Endothelial cell of umbilical vein (primary cell): ENCODE measurements at regions not wholly inside any gene's neighbourhood (a gene's known extent, or its start where the extent isn't known, plus 50 kb on each side); places are given as distances from the start of the nearest gene placed in this dataset.

ENCODE experiments used
- BruUV-seq: library from RNA; stranded (reverse); fragments of 400-500 nt; replicated peaks from 2 replicates; lab custom pipeline; 2021; lab: Mats Ljungman, UMichigan
- CTCF ChIA-PET: fragments of 300-600, 350-600 bp; sonication (Branson Sonifier 250); formaldehyde crosslinking; loops from one replicate; lab custom pipeline; 2021; ENCODE audit warnings: antibody characterized with exemption, inconsistent platforms; lab: Charles Lee
- POLR2A ChIA-PET: fragments of 300-600, 350-600 bp; sonication (Branson Sonifier 250); formaldehyde crosslinking; loops from one replicate; lab custom pipeline; 2021; ENCODE audit warnings: antibody characterized with exemption, inconsistent platforms; lab: Charles Lee
- DNase-seq: peaks from one replicate; pipeline ENCODE4 v3.0.0-alpha.2; 2011; ENCODE audit warnings: low read depth, low spot score
- FAIRE-seq: peaks from 2 replicates; lab custom pipeline; 2011; peaks lifted over from hg19 to GRCh38; lab: Jason Lieb, UNC
- H2AFZ ChIP-seq: 2 replicates; pipeline ENCODE4 v1.6.0; 2012; ENCODE audit warnings: low read depth, low read length, control low read depth, inconsistent platforms
- H3K27ac ChIP-seq: 2 replicates; pipeline ENCODE4 v1.5.1; 2011; ENCODE audit warnings: low read depth, mild to moderate bottlenecking, control low read depth, low read length, moderate library complexity; ENCODE audit not compliant: insufficient read depth
- H3K27me3 ChIP-seq, 2 experiments: 2 replicates each; pipeline versions ENCODE4 v1.6.0 to v1.6.1; 2011; ENCODE audit warnings: low read length in 2 of 2, mixed read lengths in 1 of 2; ENCODE audit not compliant: control insufficient read depth in 2 of 2, insufficient read depth in 2 of 2
- H3K36me3 ChIP-seq, 2 experiments: 2 replicates in 1 of 2; 3 replicates in 1 of 2; pipeline ENCODE4 v1.5.1; 2011; ENCODE audit warnings: low read length in 2 of 2, mild to moderate bottlenecking in 1 of 2, moderate library complexity in 1 of 2; ENCODE audit not compliant: control insufficient read depth in 2 of 2, insufficient read depth in 2 of 2; ENCODE audit errors: extremely low read depth in 1 of 2
- H3K4me1 ChIP-seq: 3 replicates; pipeline ENCODE4 v1.5.1; 2011; ENCODE audit warnings: mild to moderate bottlenecking, low read length; ENCODE audit not compliant: control insufficient read depth, insufficient read depth; ENCODE audit errors: extremely low read depth
- H3K4me2 ChIP-seq: 2 replicates; pipeline ENCODE4 v1.6.1; 2011; ENCODE audit warnings: low read length, control low read depth, mixed read lengths; ENCODE audit not compliant: insufficient read depth
- H3K4me3 ChIP-seq, 3 experiments: fragments of 200-600 bp in 1 of 3; sonication (generic), shearing (Covaris generic) in 1 of 3; replicated peaks in 1 of 3; 2 replicates each; pipeline ENCODE4 v1.5.1; 2011 to 2016; ENCODE audit warnings: control low read depth in 3 of 3, low read length in 3 of 3, mild to moderate bottlenecking in 2 of 3, inconsistent platforms in 1 of 3, low read depth in 1 of 3, moderate library complexity in 1 of 3; ENCODE audit not compliant: insufficient read depth in 1 of 3
- H3K79me2 ChIP-seq: 2 replicates; pipeline ENCODE4 v1.6.0; 2012; ENCODE audit warnings: low read length, inconsistent platforms; ENCODE audit not compliant: control insufficient read depth, insufficient read depth
- H3K9ac ChIP-seq: replicated peaks from 2 replicates; pipeline ENCODE3; 2011; ENCODE audit warnings: low read length, control low read depth; ENCODE audit not compliant: insufficient read depth; ENCODE audit errors: extremely low read depth
- H3K9me1 ChIP-seq: replicated peaks from 3 replicates; pipeline ENCODE4 v1.6.0; 2011; ENCODE audit warnings: mild to moderate bottlenecking, low read length; ENCODE audit not compliant: control insufficient read depth, insufficient read depth; ENCODE audit errors: extremely low read depth
- H3K9me3 ChIP-seq: replicated peaks from 2 replicates; pipeline ENCODE4 v1.5.1; 2012; ENCODE audit warnings: low read length, inconsistent platforms; ENCODE audit not compliant: control insufficient read depth, insufficient read depth
- H4K20me1 ChIP-seq: replicated peaks from 2 replicates; pipeline ENCODE3; 2011; ENCODE audit warnings: mild to moderate bottlenecking, low read length; ENCODE audit not compliant: control insufficient read depth, insufficient read depth; ENCODE audit errors: extremely low read depth
- EZH2 ChIP-seq: IDR thresholded peaks from 2 replicates; pipeline ENCODE4 v1.6.1; 2012; ENCODE audit warnings: borderline replicate concordance, low read depth, mild to moderate bottlenecking, moderate library complexity, low read length, inconsistent platforms; ENCODE audit not compliant: severe bottlenecking
- JUN ChIP-seq: IDR thresholded peaks from 2 replicates; pipeline ENCODE4 v1.6.1; 2011; ENCODE audit warnings: borderline replicate concordance, low read depth; ENCODE audit not compliant: insufficient read length, insufficient read depth
- MYC ChIP-seq: IDR thresholded peaks from one replicate; pipeline ENCODE4 v1.6.1; 2011; ENCODE audit warnings: mild to moderate bottlenecking, low read depth, low read length
- POLR2A ChIP-seq: IDR thresholded peaks from 2 replicates; pipeline ENCODE4 v1.6.1; 2012; ENCODE audit warnings: low read depth, mild to moderate bottlenecking, control low read depth, low read length
- POLR2AphosphoS5 ChIP-seq: IDR thresholded peaks from 2 replicates; pipeline ENCODE4 v1.6.1; 2012; ENCODE audit warnings: low read depth, mild to moderate bottlenecking, control low read depth, low read length, moderate library complexity; ENCODE audit not compliant: insufficient read depth
- dilution Hi-C: fragments of 300-500 bp; cut with MboI; formaldehyde crosslinking; loops from one replicate; pipeline ENCODE4 v1.15.0; 2019; ENCODE audit warnings: low sequenced_read_pairs; ENCODE audit not compliant: extremely low pct_ligation_motif_present
- intact Hi-C: fragments of 100-400 bp; cut with micrococcal nuclease; formaldehyde crosslinking; loops from one replicate; pipeline ENCODE4 v1.10.0; 2022
- TF ChIP-seq, protein P1 (sequence below): IDR thresholded peaks from 2 replicates; pipeline ENCODE4 v1.6.1; 2011; ENCODE audit not compliant: insufficient read depth, insufficient read length
- TF ChIP-seq, protein P2 (sequence below), 2 donors: IDR thresholded peaks; 1 replicate in 1 of 2; 2 replicates in 1 of 2; pipeline ENCODE4 v1.5.1; 2011; ENCODE audit warnings: low read length in 2 of 2, mild to moderate bottlenecking in 2 of 2, moderate library complexity in 2 of 2, control low read depth in 1 of 2, inconsistent platforms in 1 of 2, low read depth in 1 of 2; ENCODE audit not compliant: insufficient read depth in 1 of 2; ENCODE audit errors: extremely low read depth in 1 of 2

DNA sequence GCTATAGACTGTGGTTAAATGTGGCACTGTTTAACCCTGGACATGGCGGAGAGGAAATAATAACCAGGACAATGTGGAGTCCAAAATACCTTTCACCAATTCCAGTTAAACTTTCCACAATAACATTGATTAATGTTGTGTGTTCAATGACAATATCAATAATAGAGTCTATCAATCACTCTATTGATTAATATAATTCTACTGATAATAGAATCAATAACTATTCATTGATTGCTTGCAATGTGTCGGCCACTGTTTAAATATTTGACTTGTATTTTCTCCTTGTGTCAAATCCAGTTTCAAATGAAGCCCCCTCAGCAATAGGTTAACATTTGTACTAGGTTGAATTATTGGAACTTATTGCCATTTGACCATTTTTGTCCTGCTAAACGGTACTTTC is 187.0 kb downstream of the PTPN20 start:
- no peak for TF ChIP-seq POLR2A
- intact Hi-C loops = no loop called here

DNA sequence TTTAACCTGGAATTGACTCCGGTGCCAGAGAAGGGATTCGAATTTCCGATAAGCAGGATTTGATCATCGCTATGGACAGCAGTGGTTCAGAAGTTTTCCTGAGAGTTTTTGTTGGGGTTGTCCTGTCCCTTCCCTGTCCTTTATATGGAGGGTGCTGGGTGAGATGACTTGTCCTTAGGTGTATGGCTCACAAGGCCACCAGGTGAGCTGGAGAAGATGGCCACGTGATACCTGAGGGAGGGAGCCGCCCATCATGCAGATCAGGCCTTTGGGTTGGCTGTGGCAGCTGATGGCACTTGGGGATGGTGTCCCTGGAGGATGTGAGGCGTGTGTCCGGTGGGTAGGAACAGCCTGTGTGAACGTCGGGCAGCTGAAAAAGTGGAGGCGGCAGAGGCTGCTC is 187.7 kb downstream of the PTPN20 start:
- no peaks in the 10 kb centered on the region for H4K20me1 ChIP-seq
- H3K9me3 ChIP-seq = no peaks in the 10 kb centered on the region
- no peak overlapping the region for H2AFZ ChIP-seq
- H3K4me2 ChIP-seq = no peak overlapping the region
- H3K36me3 ChIP-seq = no peaks in the 10 kb centered on the region
- H3K4me3 ChIP-seq = no peak overlapping the region
- TF ChIP-seq POLR2AphosphoS5 (no peak), MYC (no peak), EZH2 (no peak), POLR2A (no peak), JUN (no peak)
- TF ChIP-seq, protein P1, sequence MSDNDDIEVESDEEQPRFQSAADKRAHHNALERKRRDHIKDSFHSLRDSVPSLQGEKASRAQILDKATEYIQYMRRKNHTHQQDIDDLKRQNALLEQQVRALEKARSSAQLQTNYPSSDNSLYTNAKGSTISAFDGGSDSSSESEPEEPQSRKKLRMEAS = no peak
- TF ChIP-seq, protein P2, sequence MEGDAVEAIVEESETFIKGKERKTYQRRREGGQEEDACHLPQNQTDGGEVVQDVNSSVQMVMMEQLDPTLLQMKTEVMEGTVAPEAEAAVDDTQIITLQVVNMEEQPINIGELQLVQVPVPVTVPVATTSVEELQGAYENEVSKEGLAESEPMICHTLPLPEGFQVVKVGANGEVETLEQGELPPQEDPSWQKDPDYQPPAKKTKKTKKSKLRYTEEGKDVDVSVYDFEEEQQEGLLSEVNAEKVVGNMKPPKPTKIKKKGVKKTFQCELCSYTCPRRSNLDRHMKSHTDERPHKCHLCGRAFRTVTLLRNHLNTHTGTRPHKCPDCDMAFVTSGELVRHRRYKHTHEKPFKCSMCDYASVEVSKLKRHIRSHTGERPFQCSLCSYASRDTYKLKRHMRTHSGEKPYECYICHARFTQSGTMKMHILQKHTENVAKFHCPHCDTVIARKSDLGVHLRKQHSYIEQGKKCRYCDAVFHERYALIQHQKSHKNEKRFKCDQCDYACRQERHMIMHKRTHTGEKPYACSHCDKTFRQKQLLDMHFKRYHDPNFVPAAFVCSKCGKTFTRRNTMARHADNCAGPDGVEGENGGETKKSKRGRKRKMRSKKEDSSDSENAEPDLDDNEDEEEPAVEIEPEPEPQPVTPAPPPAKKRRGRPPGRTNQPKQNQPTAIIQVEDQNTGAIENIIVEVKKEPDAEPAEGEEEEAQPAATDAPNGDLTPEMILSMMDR (IDR thresholded peaks at IDR 0.05; ENCODE audit: extremely low read depth in 1 of 2, insufficient read depth in 1 of 2, low read depth in 1 of 2, low read length in 2 of 2) = no peak
- CTCF ChIA-PET = no interaction called here
- H3K4me1 ChIP-seq = no peaks in the 10 kb centered on the region
- dilution Hi-C loops (no loop called here), intact Hi-C loops (no loop called here)
- no peaks in the 10 kb centered on the region for H3K79me2 ChIP-seq
- H3K9me1 ChIP-seq = no peaks in the 10 kb centered on the region
- no TSS peak for BruUV-seq
- no peaks in the 10 kb centered on the region for H3K27me3 ChIP-seq
- DNase-seq = no peak
- no peak overlapping the region for H3K27ac ChIP-seq
- POLR2A ChIA-PET = no interaction called here
- no peak for FAIRE-seq
- no peak overlapping the region for H3K9ac ChIP-seq

More for the DNA sequence above, 187.0 kb downstream of the PTPN20 start:
- H3K9ac ChIP-seq = no peak overlapping the region
- H3K27me3 ChIP-seq = no peaks in the 10 kb centered on the region
- POLR2A ChIA-PET = no interaction called here
- H3K4me3 ChIP-seq = no peak overlapping the region
- BruUV-seq = no TSS peak
- no peaks in the 10 kb centered on the region for H4K20me1 ChIP-seq
- H3K36me3 ChIP-seq = no peaks in the 10 kb centered on the region
- no peaks in the 10 kb centered on the region for H3K9me1 ChIP-seq
- no peak overlapping the region for H3K27ac ChIP-seq
- no peak overlapping the region for H3K4me2 ChIP-seq
- H3K4me1 ChIP-seq = no peaks in the 10 kb centered on the region
- dilution Hi-C loops = no loop called here
- no peak for DNase-seq
- no peak overlapping the region for H2AFZ ChIP-seq
- H3K9me3 ChIP-seq = no peaks in the 10 kb centered on the region
- no peak for FAIRE-seq
- no peaks in the 10 kb centered on the region for H3K79me2 ChIP-seq
- CTCF ChIA-PET = no interaction called here
